Smooth muscle cell of the brain vasculature (primary cell): ENCODE measurements at regions not wholly inside any gene's neighbourhood (a gene's known extent, or its start where the extent isn't known, plus 50 kb on each side); places are given as distances from the start of the nearest gene placed in this dataset.
"Not testable (repeated sequence)": the region's sequence is repeated elsewhere in the genome, so short reads cannot be mapped to it uniquely, and the experiment has no call there.

Experiments used
- DNase-seq: peaks from one replicate; pipeline ENCODE4 v3.0.0-alpha.2; 2012; ENCODE audit warnings: low read depth, low spot score

- DNase-seq, result no peak
Measured at GRCh38 chr2:38243186-38243880, 133.7 kb downstream of the ATL2 start.

- DNase-seq, result no peak
Measured at GRCh38 chr2:38239452-38239851, 137.6 kb downstream of the ATL2 start.

- not testable (repeated sequence) for DNase-seq
Measured at GRCh38 chr2:38238705-38239104, 138.4 kb downstream of the ATL2 start.

GRCh38 chr2:38237311-38237710 is 139.8 kb downstream of the ATL2 start:
- no peak for DNase-seq

- DNase-seq, result no peak
Measured at GRCh38 chr2:38233231-38233983, 143.7 kb downstream of the ATL2 start.

- no peak for DNase-seq
Measured at GRCh38 chr2:38232454-38232853, 144.6 kb downstream of the ATL2 start.

- DNase-seq, result no peak
Measured at GRCh38 chr2:38230756-38231155, 146.3 kb downstream of the ATL2 start.

GRCh38 chr2:38228753-38229152 is 148.3 kb downstream of the ATL2 start:
- no peak for DNase-seq

GRCh38 chr2:38224821-38225437 is 149.0 kb upstream of the CYP1B1 start:
- no peak for DNase-seq

GRCh38 chr2:38224181-38224580 is 148.2 kb upstream of the CYP1B1 start:
- no peak for DNase-seq

GRCh38 chr2:38223256-38223655 is 147.3 kb upstream of the CYP1B1 start:
- DNase-seq, result no peak

GRCh38 chr2:38220164-38220563 is 144.2 kb upstream of the CYP1B1 start:
- DNase-seq, result no peak

GRCh38 chr2:38218995-38219394 is 143.0 kb upstream of the CYP1B1 start:
- DNase-seq, result no peak

GRCh38 chr2:38218591-38218991 is 142.6 kb upstream of the CYP1B1 start:
- no peak for DNase-seq

- DNase-seq, result no peak
Measured at GRCh38 chr2:38217401-38218188, 141.6 kb upstream of the CYP1B1 start.

- no peak for DNase-seq
Measured at GRCh38 chr2:38216886-38217285, 140.9 kb upstream of the CYP1B1 start.

GRCh38 chr2:38215993-38216392 is 140.0 kb upstream of the CYP1B1 start:
- DNase-seq, result no peak

- DNase-seq, result no peak
Measured at GRCh38 chr2:38215522-38215921, 139.6 kb upstream of the CYP1B1 start.

- no peak for DNase-seq
Measured at GRCh38 chr2:38214209-38214717, 138.3 kb upstream of the CYP1B1 start.

- no peak for DNase-seq
Measured at GRCh38 chr2:38213619-38214167, 137.7 kb upstream of the CYP1B1 start.

GRCh38 chr2:38212312-38212711 is 136.4 kb upstream of the CYP1B1 start:
- DNase-seq, result no peak
